EH (cell line): ENCODE measurements at regions not wholly inside any gene's neighbourhood (a gene's known extent, or its start where the extent isn't known, plus 50 kb on each side); places are given as distances from the start of the nearest gene placed in this dataset.

ENCODE experiments used
- DNase-seq: peaks from one replicate; pipeline ENCODE4 v3.0.0-alpha.2; 2015; ENCODE audit warnings: low read depth

DNA sequence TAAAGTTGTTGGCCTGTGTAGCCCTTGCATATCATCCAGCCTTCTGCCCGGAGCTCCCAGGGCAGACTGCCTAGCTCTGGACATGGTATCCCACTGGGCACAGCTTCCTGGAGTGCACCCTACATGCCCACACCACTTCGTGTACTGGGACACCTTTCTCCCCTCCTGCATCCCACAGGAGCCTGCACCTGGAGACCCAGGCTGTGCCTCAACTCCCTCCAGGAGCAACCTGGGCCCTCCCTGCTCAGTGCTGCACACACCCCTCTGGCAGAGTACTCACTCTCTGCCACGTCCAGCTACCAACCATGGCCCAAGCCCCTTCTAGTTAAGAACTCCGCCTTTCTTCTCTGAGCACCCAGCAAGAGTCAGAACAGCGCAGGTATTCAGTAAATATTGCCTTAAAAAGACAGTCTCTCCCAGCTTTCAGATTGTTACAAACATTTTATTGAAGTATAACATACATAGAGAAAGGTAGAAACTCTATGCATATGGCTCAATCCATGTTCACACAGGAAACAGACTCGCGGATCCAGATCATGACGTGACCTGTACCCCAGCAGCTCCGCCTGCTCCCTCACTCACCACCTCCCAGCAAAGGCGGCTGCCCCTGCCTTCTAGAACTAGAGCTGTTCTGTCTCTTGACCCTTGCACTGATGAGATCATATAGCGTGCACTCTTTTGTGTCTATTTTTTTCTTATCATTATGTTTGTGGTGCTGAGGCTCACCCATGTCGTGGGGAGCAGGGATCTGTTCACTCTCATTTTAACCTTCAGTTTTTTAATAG lies 98.4 kb upstream of the MYCN start:
- DNase-seq: no peak

DNA sequence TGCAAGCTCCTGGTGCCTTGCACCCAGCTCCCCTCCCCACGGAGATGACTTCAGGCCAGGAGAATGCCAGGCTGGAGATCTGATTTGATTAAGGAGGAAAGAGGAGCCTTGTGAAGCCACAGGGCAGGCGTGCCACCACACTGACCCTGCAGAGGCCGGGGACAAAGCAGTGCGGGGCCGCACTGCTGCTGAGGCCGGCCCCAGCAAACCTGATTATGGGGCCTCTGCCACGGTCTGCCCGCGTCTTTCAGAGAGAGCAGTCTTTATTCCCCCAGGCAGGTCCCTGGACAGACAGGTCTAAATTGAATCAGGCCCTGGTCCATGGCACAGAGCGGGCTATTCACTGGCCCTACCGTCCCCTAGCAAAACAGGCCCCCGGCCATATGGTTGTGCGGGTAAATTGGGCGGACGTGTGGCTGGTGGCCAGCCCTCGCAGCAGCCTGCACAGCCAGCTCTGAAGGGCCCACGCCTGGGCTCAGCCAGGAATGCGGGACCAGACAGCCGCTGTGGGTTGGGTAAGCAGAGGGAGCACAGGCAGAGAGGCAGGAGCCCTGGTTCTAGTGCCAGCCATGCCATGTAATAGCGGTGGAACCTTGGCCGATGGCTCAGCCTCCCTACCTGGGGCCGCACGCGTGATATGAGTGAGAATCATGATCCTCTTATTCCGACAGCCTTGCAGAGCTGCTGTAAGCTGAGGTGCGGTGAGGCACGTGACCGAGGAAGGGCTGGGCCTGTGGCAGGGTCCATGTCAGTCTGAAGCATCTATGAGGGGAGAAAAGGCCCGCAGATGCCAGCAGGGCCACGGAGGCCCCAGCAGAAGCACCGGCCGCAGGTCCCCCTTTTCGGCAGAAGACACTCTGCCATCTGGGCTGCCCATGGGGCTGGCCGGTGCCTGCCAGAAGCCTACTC lies 97.3 kb upstream of the MYCN start:
- no peak for DNase-seq

DNA sequence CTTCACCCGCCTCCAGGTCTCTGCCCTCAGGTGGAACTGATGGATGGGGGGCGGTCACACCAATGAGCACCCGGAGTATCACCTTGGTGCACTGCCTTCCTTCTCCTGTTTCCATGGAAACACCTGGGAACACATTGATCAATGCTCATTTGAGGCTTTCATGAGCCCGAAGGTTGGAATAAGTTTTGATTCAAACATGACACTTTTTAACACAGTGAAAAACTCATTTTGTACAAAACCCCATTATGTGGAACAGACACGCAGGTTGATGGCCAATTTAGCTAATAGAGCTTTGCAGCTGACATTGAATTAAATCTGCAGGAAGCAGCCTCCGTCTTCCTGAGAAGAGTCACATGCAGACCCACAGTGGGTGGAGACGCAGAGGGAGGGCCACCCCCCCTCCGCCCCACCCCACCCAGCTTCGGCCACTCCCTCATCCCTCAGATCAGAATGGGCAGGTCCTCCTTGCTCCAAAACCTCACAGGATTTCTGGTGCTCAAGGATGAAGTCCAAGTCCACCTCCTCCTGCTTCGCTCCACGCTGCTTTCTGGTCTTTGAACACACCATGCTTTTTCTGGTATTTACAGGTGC lies 96.0 kb upstream of the MYCN start:
- DNase-seq: no peak

DNA sequence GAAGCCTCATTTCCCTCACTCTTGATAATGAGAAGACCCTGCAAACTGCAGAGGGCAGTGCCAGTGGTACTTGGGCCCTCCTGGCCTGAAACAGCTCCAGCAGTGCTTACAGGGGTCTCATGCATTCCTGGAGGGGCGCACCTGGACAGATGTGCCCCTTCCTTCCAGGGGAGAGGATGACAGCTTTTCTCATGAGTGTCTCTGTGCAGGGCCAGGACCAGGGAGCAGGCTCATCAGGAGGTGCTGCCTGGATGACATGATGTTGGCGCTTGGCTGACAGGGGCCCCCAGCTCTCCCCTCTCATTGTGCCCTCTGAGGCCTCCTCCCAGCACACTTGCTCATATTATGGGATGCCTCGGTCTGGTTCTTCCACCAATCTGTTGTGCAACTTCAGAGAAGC lies 95.1 kb upstream of the MYCN start:
- DNase-seq: no peak

DNA sequence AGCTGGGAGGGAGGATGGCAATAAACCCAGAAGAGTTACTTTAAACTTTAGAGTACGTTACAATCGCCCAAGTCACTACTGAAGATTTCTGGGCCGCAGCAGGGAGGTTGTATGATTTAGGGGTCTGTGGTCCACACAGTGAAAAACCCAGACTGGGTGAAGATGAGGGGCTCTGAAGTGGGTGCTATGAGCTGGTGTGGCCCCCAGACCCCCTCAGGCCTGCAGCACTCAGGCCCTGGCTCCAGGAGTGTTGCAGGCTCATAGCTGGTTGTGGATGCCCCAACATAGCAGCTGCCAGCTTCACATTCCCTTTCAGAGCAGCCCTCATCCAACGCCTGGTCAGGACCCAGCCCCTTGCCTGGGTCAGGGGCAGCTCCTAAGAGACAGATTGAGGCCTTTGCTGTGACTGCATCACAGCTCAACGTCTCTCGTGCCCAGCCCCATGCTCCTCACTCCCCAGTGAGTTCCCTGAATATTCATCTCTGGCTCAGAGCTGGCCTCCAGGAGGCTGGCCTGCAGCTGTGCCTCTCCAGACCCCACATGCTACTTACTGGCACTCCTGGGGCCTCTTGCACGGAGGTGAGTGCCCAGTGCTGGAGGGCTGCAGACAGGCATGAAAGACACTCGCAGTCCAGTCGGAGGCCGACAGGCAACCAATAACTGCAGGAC lies 94.5 kb upstream of the MYCN start:
- DNase-seq: no peak

DNA sequence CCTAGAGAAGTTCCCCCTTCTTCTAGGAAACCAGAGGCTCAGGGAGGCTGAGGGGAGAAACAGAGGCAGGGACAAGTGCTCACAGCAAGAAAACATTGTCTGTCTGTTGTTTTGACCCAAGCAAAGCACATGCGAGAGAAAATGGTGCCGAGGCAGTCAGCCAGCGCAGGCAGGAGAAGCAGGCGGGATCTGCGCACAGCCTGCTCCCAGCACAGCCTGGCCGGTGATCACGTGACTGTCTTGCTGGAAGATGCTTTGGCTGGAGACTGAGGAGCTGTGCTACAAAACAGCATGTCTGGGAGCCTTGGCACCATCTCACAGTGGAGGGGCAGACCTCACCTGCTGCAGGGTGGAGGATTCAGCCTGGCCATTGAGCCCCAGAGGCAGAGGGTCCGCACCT lies 93.7 kb upstream of the MYCN start:
- DNase-seq: no peak

DNA sequence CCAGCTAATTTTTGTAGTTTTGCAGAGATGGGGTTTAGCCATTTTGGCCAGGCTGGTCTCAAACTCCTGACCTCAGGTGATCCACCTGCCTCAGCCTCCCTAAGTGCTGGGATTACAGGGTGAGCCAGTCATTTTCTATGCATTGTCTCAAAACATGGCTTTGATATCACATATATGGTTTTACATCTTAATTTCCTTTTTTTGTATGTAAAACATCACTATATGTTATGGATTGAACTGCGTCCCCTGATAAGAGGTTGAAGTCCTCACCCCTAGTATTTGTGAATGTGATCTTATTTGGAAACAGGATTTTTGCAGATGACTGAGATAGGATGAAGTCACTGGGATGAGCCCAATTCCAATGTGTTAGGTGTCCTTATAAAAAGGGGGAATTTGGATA lies 89.8 kb upstream of the MYCN start:
- DNase-seq: no peak

DNA sequence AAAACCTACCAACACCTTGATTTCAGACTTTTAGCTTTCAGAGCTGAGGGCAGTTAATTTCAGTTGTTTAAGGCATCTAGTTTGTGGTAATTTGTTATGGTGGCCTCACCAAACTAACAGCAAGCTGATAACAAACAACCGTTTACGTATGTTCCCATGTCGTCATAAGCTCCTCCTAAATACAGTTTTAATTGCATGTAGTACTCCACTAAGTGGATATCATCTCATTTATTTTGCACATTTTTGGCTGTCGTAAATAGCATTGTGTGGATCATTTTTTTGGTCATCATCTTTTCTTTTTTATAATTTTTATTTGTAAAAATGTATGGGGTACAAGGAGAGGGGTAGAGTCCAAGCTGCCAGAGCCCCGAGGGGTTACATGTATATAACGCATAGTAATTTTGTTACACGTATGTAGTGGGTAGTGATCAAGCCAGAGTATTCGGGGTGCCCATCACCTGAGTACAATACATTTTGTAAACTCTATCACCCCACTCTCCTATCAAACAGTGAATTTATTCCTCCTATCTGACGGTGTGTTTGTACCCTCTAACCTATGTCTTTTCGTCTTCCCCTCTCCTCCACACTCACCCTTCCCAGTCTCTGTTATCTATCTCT lies 89.2 kb upstream of the MYCN start:
- no peak for DNase-seq

DNA sequence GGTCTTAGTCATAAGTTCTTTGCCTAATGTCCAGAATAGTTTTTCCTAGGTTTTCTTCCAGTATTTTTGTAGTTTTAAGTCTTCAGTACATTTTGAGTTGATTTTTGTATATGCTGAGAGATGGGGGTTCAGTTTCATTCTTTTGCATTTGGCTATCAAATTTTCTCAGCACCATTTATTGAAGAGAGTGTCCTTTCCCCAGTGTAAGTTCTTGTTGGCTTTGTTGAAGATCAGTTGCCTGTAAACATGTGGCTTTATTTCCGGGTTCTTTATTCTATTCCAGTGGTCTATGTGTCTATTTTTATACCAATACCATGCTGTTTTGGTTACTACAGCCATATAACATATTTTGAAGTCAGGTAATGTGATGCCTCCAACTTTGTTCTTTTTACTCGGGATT lies 87.5 kb upstream of the MYCN start:
- DNase-seq: no peak

DNA sequence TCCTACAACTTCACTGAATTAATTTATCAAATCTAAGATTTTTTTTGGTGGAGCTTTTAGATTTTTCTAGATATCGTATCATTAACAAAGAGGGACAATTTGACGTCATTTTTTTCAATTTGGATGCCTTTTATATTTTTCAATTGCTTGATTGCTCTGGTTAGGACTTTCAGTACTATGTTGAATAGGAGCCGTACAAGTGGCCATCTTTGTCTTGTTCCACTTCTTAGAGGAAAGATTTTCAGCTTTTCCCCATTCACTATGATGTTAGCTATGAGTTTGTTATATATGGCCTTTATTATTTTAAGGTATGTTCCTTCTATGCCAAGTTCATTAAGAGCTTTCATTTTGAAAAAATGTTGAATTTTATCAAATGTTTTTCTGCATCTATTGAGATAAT lies 86.4 kb upstream of the MYCN start:
- DNase-seq: no peak

DNA sequence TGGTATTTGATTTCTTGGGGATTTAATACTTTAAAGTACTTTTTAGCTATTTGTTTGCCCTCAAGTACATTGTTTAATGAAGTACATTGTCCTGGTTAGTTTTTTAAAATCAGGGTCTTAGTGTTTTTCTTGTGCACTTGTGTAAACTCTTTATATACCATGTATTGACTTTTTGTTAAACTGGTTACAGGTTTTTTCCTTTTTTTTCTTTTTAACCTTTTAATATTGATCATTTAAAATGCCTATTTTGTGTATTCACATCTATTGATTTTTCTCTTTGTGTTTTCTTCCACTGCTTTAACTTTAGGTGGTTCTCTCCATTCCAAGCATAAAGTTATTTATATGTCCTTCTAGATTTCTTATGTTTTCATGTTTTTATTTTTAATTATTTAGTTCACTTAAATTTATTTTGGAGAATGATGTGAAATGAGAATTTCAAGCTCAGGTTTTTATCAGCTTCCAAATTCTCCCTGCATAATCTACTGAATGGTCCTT lies 84.5 kb upstream of the MYCN start:
- no peak for DNase-seq

DNA sequence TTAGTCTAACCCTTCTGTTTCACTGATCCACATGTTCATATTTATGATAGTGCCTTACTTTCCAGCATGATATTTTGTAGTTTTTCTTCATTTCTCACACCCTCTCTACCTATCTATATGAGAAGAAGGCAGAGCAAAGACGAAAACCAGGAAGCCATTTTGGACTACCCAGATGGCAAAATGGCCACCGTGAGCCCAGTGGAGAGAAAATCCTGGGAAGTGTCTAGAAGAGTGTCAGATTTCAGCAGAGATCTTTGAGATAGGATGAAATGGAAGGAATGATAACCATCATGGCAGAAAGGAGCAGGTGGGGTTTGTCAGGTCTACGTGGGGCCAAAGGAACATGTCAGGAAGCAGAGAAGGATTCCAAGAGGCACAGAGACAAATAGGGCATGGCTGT lies 84.0 kb upstream of the MYCN start:
- DNase-seq: no peak

DNA sequence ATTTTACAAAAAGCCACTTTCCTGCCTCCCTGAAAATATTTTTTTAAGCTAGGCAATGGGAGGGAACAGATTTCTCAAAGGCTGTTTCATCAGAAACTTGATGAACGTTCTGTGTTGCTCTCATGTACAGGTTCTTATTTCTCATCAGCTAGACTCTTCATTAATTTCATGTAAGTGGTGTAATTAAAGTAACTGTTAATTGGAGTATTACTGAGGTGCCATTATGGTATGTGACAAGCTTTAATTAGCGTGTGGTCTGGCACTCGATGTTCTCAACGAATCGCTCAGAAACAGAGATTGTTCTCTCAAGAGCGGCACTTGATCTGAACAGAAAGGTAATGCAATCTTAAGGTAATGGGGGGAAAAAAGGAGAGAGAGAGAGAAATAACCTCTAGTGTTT lies 81.9 kb upstream of the MYCN start:
- DNase-seq: no peak

DNA sequence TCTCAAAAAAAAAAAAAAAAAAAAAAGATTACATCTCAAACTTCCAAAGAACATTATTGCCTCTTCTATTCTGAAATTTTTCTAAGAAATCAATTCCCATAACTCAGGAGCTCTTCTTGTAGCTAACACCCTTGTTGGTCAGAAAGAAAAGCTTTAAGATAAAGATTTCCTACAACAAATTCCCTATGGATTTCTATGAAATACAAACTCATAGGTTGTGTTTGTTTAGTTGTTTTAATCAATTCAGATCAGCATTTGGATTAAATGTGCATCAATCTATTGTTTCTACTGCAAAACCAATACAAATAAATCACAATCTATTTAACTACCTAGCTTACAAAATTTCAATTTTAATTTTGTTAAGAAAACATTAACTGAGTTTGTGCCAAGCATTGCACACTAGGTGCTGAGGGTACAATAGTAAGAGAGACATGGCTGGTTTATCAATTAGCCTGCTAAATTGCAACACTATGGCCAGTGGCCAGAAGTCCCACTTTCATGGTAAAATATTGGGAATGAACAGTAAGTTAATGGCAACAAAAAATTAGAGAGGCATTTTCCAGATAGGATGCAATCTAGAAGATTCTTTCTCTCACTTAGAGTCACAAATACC lies 80.2 kb upstream of the MYCN start:
- DNase-seq: no peak

DNA sequence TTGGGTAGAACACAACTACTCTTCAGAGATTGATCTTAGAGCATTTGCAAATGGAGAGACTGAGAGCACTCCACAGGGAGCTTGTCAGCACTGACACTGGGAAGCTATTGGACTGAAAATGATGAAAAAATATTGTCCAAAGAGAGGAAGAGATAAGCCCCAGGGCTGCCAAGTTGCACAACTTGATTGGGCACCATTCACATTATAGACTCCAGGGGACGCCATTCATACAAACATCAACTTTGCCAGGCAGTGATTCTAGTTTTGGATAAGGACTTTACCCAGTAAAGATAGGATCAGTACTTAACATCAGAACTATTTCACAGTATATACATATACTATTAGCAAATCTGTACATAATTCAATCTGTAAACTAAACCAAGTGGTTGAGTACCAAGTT lies 79.6 kb upstream of the MYCN start:
- no peak for DNase-seq

DNA sequence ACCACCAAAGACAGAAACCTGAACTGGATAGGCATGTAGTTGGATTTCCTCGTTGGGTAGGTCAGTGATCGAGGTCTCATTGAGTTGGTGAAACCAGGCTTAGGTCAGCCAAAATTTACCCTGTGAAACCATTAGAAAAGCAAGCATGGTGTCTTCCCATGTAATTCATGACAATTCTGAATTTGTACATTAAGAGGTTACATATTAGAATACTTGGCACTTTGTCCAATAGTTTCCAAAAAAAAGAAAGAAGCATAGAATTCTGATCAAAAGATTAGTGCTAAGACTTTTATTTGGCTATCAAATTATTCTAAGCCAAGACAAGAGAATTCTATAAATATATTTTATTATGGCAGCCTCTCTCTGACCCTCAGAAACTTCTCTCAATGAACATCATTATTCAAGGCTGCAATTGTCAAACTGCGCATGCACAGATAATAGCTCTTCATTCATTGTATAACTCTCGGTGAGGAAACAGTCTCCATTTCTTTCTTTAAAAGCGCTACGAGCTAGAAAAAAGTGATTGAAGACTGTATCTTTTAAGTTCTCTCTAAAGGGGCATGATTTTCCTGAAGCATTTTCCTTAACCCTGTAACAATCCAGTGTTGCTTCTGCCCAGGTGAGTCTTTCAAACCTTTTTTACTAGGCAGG lies 79.1 kb upstream of the MYCN start:
- DNase-seq: no peak

DNA sequence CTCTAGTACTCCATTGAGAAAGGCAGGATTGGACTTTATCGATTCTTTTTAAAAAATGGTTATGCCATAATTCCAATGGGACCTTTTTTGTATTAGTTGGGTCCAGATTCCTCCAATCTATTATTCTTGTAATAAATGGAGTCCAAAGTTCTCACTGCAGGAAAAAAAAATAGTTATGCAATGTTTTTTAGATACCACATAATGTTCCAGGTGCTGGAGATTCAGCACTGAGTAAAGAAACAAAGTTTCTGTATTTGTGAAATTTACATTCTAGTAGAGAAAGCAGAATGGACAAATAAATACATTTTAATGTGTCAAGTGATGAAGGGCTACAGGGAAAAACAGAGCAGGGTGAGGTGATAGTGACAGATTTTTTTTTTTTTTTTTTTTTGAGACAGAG lies 78.5 kb upstream of the MYCN start:
- DNase-seq: no peak

DNA sequence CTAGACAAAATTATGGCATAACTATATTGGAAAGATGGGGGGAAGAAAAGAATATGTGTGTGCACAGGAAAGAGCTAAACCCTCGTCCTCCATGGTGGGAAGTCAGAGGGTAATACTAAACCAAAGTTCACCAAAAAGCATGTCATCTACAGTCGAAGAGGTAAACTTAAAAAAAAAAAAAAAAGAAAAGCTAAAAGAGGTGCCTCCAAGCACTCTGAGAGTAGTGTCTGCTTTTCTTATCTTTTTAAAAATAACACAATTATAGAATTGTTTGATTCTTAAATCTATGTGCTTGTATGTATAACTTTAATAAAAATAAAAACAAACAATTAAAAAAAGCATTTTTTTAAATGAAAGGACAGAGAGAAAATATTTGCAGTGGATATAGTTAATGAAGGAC lies 77.3 kb upstream of the MYCN start:
- no peak for DNase-seq

DNA sequence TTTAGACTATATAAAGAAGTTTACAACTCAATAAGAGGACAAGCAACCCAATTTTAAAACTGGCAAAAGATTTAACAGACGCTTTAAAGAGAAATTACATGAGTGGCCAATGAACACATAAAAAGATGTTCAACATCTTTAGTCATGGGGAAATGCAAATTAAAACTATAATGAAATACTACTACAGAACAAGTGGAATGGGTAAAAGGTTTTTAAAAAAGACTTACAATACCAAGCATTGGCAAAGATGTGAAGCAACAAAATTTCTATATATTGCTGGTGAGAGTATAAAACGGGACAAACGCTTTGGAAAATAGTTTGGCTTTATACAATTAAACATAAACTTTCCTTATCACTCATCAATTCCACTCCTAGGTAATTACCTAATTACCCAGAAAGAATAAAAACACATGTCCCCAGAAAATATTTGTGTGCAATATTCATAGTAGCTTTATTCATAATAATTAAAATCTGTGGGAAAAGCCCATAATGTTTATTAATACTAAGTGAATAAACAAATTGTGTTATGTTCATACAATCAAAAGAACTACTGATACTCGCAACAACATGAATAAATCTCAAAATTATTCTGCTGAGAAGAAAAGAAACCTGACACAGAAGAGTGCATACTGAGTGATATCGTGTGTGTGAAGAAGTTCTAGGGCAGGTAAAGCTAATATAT lies 76.7 kb upstream of the MYCN start:
- DNase-seq: no peak

DNA sequence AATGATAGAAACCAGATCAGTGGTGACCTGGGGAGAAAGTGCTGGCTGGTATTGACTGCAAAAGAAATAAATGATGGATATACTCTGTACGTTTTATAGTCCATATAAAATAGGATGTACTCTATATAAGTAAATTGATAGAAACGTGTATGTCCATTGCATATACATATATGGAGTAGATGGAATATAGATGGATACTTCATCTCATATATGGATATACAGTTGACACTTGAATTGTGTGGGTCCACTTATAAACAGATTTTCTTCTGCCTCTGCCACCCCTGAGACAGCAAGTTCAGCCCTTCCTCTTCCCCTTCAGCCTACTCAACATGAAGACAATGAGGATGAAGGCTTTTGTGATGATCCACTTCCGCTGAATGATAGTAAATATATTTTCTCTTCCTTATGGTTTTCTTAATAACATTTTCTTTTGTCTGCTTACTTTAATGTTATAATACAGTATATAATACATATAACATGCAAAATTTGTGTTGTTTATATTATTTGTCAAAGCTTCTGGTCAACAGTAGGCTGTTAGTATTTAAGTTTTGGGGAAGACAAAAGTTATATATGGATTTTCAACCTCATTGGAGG lies 76.1 kb upstream of the MYCN start:
- DNase-seq: no peak
